ENCODE measurements at regions not wholly inside any gene's neighbourhood (a gene's known extent, or its start where the extent isn't known, plus 50 kb on each side); places are given as distances from the start of the nearest gene placed in this dataset.

GRCh38 chr6:21745543-21746337 lies 152.2 kb downstream of the SOX4 start:
- Histone ChIP-seq H3K27ac (no peak overlapping the region), H3K4me3 (ENCODE audit: low read depth, low read length) (no peak overlapping the region), H3K36me3 (replicated peaks) (no peaks in the 10 kb centered on the region), H3K27me3 (replicated peaks) (no peaks in the 10 kb centered on the region)
- no peak for DNase-seq
- in situ Hi-C loops (cut with HindIII; ENCODE audit: low pct_ligation_motif_present, low sequenced_read_pairs), result no loop called here
- no peak for TF ChIP-seq CTCF (IDR thresholded peaks at IDR 0.05; ENCODE audit: low read depth, low read length, missing control alignments)

DNA sequence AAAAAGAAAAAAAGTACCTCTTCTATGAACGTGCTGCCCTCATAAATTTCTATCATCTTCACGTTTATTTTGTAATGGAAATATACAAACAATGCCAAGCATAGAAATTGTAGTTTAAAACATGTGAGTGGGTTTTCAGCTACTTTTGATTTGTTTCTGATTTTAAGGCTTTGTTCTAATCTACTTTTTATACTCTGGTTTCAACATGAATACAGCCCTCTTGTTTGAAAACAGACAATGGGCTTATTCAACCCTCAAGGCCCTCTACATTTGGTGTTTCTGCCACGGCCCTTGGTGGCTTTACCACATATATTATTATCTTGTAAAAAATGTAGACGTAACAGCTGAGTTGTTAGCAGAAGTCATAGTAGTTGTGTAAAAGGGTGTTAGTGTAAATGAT lies 153.9 kb downstream of the SOX4 start:
- TF ChIP-seq CTCF (IDR thresholded peaks at IDR 0.05; ENCODE audit: low read depth, low read length, missing control alignments), result no peak
- in situ Hi-C loops (cut with HindIII; ENCODE audit: low pct_ligation_motif_present, low sequenced_read_pairs), result no loop called here

GRCh38 chr6:21748343-21749056 lies 154.9 kb downstream of the SOX4 start:
- DNase-seq, result peak; percentile 65
- no peaks in the 10 kb centered on the region for H3K27me3 ChIP-seq (replicated peaks)
- in situ Hi-C loops (cut with HindIII; ENCODE audit: low pct_ligation_motif_present, low sequenced_read_pairs), result no loop called here
- no peak overlapping the region for H3K27ac ChIP-seq
- H3K36me3 ChIP-seq (replicated peaks), result no peaks in the 10 kb centered on the region
- TF ChIP-seq CTCF (IDR thresholded peaks at IDR 0.05; ENCODE audit: low read depth, low read length, missing control alignments), result no peak
- H3K4me3 ChIP-seq (ENCODE audit: low read depth, low read length), result no peak overlapping the region

More for the DNA sequence above, 153.9 kb downstream of the SOX4 start:
- H3K36me3 ChIP-seq (replicated peaks), result no peaks in the 10 kb centered on the region
- H3K27ac ChIP-seq, result no peak overlapping the region
- DNase-seq, result no peak
- no peak overlapping the region for H3K4me3 ChIP-seq (ENCODE audit: low read depth, low read length)
- no peaks in the 10 kb centered on the region for H3K27me3 ChIP-seq (replicated peaks)

- in situ Hi-C loops (cut with HindIII; ENCODE audit: low pct_ligation_motif_present, low sequenced_read_pairs), result no loop called here
- Histone ChIP-seq H3K4me3 (ENCODE audit: low read depth, low read length) (no peak overlapping the region), H3K27ac (no peak overlapping the region), H3K27me3 (replicated peaks) (no peaks in the 10 kb centered on the region), H3K36me3 (replicated peaks) (no peaks in the 10 kb centered on the region)
- DNase-seq, result no peak
- TF ChIP-seq CTCF (IDR thresholded peaks at IDR 0.05; ENCODE audit: low read depth, low read length, missing control alignments), result no peak
These were observed 156.2 kb downstream of the SOX4 start for GRCh38 chr6:21749754-21750153.

- no peak overlapping the region for H3K27ac ChIP-seq
These were observed 157.0 kb downstream of the SOX4 start for GRCh38 chr6:21750575-21750974.

More at GRCh38 chr6:21750575-21750974, 157.0 kb downstream of the SOX4 start:
- no peak overlapping the region for H3K4me3 ChIP-seq (ENCODE audit: low read depth, low read length)
- in situ Hi-C loops (cut with HindIII; ENCODE audit: low pct_ligation_motif_present, low sequenced_read_pairs), result no loop called here
- H3K36me3 ChIP-seq (replicated peaks), result no peaks in the 10 kb centered on the region
- no peak for DNase-seq
- no peak for TF ChIP-seq CTCF (IDR thresholded peaks at IDR 0.05; ENCODE audit: low read depth, low read length, missing control alignments)
- no peaks in the 10 kb centered on the region for H3K27me3 ChIP-seq (replicated peaks)

Measured in brain microvascular endothelial cell (primary cell).